GM18861 (cell line): ENCODE measurements at regions not wholly inside any gene's neighbourhood (a gene's known extent, or its start where the extent isn't known, plus 50 kb on each side); places are given as distances from the start of the nearest gene placed in this dataset.
A peak's percentile ranks its signal among the peaks of the same experiment; 100 is the strongest.

Experiments used
- ATAC-seq: cut with Tn5 transposase; IDR thresholded peaks from one replicate; pipeline ENCODE4 v1.9.1; 2021; ENCODE audit not compliant: unreplicated experiment

GRCh38 chr13:74622284-74622683 lies 488.1 kb upstream of the KLF12 start:
- no peak for ATAC-seq

- ATAC-seq = no peak
Measured at GRCh38 chr13:74620711-74621110, 486.5 kb upstream of the KLF12 start.

- no peak for ATAC-seq
Measured at GRCh38 chr13:74620308-74620707, 486.1 kb upstream of the KLF12 start.

- ATAC-seq = no peak
Measured at GRCh38 chr13:74597526-74597925, 463.3 kb upstream of the KLF12 start.

GRCh38 chr13:74596691-74597090 lies 462.5 kb upstream of the KLF12 start:
- no peak for ATAC-seq

GRCh38 chr13:74593688-74594087 lies 459.5 kb upstream of the KLF12 start:
- no peak for ATAC-seq

GRCh38 chr13:74586847-74587246 lies 452.6 kb upstream of the KLF12 start:
- no peak for ATAC-seq

GRCh38 chr13:74576420-74576819 lies 442.2 kb upstream of the KLF12 start:
- ATAC-seq = no peak

- no peak for ATAC-seq
Measured at GRCh38 chr13:74575729-74576125, 441.5 kb upstream of the KLF12 start.

GRCh38 chr13:74574964-74575728 lies 440.9 kb upstream of the KLF12 start:
- ATAC-seq = no peak

GRCh38 chr13:74573654-74574053 lies 439.4 kb upstream of the KLF12 start:
- no peak for ATAC-seq

GRCh38 chr13:74571811-74572210 lies 437.6 kb upstream of the KLF12 start:
- ATAC-seq = no peak

GRCh38 chr13:74570834-74571233 lies 436.6 kb upstream of the KLF12 start:
- no peak for ATAC-seq

- ATAC-seq = no peak
Measured at GRCh38 chr13:74570046-74570445, 435.8 kb upstream of the KLF12 start.

- ATAC-seq = no peak
Measured at GRCh38 chr13:74569251-74569650, 435.0 kb upstream of the KLF12 start.

- ATAC-seq = no peak
Measured at GRCh38 chr13:74567485-74567884, 433.3 kb upstream of the KLF12 start.

GRCh38 chr13:74562381-74562780 lies 428.2 kb upstream of the KLF12 start:
- ATAC-seq = no peak

GRCh38 chr13:74561155-74561554 lies 427.0 kb upstream of the KLF12 start:
- no peak for ATAC-seq

- ATAC-seq = peak; percentile 58
Measured at GRCh38 chr13:74560325-74560724, 426.1 kb upstream of the KLF12 start.

- ATAC-seq = no peak
Measured at GRCh38 chr13:74557870-74558269, 423.7 kb upstream of the KLF12 start.

- no peak for ATAC-seq
Measured at GRCh38 chr13:74555651-74556420, 421.6 kb upstream of the KLF12 start.

- ATAC-seq = no peak
Measured at GRCh38 chr13:74555276-74555625, 421.0 kb upstream of the KLF12 start.
